ENCODE measurements at regions not wholly inside any gene's neighbourhood (a gene's known extent, or its start where the extent isn't known, plus 50 kb on each side); places are given as distances from the start of the nearest gene placed in this dataset.
"Not testable (repeated sequence)": the region's sequence is repeated elsewhere in the genome, so short reads cannot be mapped to it uniquely, and the experiment has no call there.

GRCh38 chr12:124654666-124655047 is 87.2 kb upstream of the NCOR2 start:
- no peak for DNase-seq (ENCODE audit: low read depth in 3 of 3, low spot score in 2 of 3)

- no peak for DNase-seq (ENCODE audit: low read depth in 3 of 3, low spot score in 2 of 3)
Measured at GRCh38 chr12:124653169-124653931, 85.9 kb upstream of the NCOR2 start.

- DNase-seq (ENCODE audit: low read depth in 3 of 3, low spot score in 2 of 3), result no peak
Measured at GRCh38 chr12:124652661-124653060, 85.2 kb upstream of the NCOR2 start.

- DNase-seq (ENCODE audit: low read depth in 3 of 3, low spot score in 2 of 3), result no peak
Measured at GRCh38 chr12:124651516-124652273, 84.3 kb upstream of the NCOR2 start.

GRCh38 chr12:124650912-124651311 is 83.5 kb upstream of the NCOR2 start:
- no peak for DNase-seq (ENCODE audit: low read depth in 3 of 3, low spot score in 2 of 3)

- DNase-seq (ENCODE audit: low read depth in 3 of 3, low spot score in 2 of 3), result no peak
Measured at GRCh38 chr12:124648710-124649384, 81.4 kb upstream of the NCOR2 start.

GRCh38 chr12:124647316-124647715 is 79.9 kb upstream of the NCOR2 start:
- DNase-seq (ENCODE audit: low read depth in 3 of 3, low spot score in 2 of 3), result no peak

GRCh38 chr12:124646385-124647230 is 79.2 kb upstream of the NCOR2 start:
- no peak for DNase-seq (ENCODE audit: low read depth in 3 of 3, low spot score in 2 of 3)

GRCh38 chr12:124645530-124646244 is 78.3 kb upstream of the NCOR2 start:
- no peak for DNase-seq (ENCODE audit: low read depth in 3 of 3, low spot score in 2 of 3)

- not testable (repeated sequence) for DNase-seq (ENCODE audit: low read depth in 3 of 3, low spot score in 2 of 3)
Measured at GRCh38 chr12:124643768-124644167, 76.4 kb upstream of the NCOR2 start.

GRCh38 chr12:124642105-124642504 is 74.7 kb upstream of the NCOR2 start:
- no peak for DNase-seq (ENCODE audit: low read depth in 3 of 3, low spot score in 2 of 3)

GRCh38 chr12:124641591-124641990 is 74.2 kb upstream of the NCOR2 start:
- no peak for DNase-seq (ENCODE audit: low read depth in 3 of 3, low spot score in 2 of 3)

GRCh38 chr12:124640056-124640455 is 72.6 kb upstream of the NCOR2 start:
- no peak for DNase-seq (ENCODE audit: low read depth in 3 of 3, low spot score in 2 of 3)

GRCh38 chr12:124639122-124639806 is 71.9 kb upstream of the NCOR2 start:
- DNase-seq (ENCODE audit: low read depth in 3 of 3, low spot score in 2 of 3), result no peak

GRCh38 chr12:124637581-124637981 is 70.2 kb upstream of the NCOR2 start:
- DNase-seq (ENCODE audit: low read depth in 3 of 3, low spot score in 2 of 3), result no peak

GRCh38 chr12:124637163-124637562 is 69.8 kb upstream of the NCOR2 start:
- no peak for DNase-seq (ENCODE audit: low read depth in 3 of 3, low spot score in 2 of 3)

- DNase-seq (ENCODE audit: low read depth in 3 of 3, low spot score in 2 of 3), result no peak
Measured at GRCh38 chr12:124636138-124636978, 68.9 kb upstream of the NCOR2 start.

GRCh38 chr12:124635316-124635715 is 67.9 kb upstream of the NCOR2 start:
- no peak for DNase-seq (ENCODE audit: low read depth in 3 of 3, low spot score in 2 of 3)

All from right renal cortex interstitium (tissue), 3 donors.